MM.1S (cell line): ENCODE measurements at regions not wholly inside any gene's neighbourhood (a gene's known extent, or its start where the extent isn't known, plus 50 kb on each side); places are given as distances from the start of the nearest gene placed in this dataset.

ENCODE experiments used
- CTCF ChIP-seq: fragments of 300-600 bp; sonication (generic); IDR thresholded peaks from 2 replicates; pipeline ENCODE4 v1.5.1; 2016; ENCODE audit warnings: antibody characterized with exemption, low read length, mixed read lengths
- EZH2 ChIP-seq: fragments of 300-600 bp; sonication (generic); optimal IDR thresholded peaks from 2 replicates; pipeline ENCODE3; 2017; ENCODE audit warnings: low read depth, mild to moderate bottlenecking, antibody characterized with exemption, low read length, mixed read lengths

- no peak for TF ChIP-seq CTCF
- no peak for TF ChIP-seq EZH2
Observed at GRCh38 chr2:239752951-239753350, 272.2 kb downstream of the NDUFA10 start.
